ENCODE measurements at regions not wholly inside any gene's neighbourhood (a gene's known extent, or its start where the extent isn't known, plus 50 kb on each side); places are given as distances from the start of the nearest gene placed in this dataset.
"Not testable (repeated sequence)": the region's sequence is repeated elsewhere in the genome, so short reads cannot be mapped to it uniquely, and the experiment has no call there.

- H3K27me3 ChIP-seq (ENCODE audit: control insufficient read depth, insufficient read depth, low read length) = no peaks in the 10 kb centered on the region
- no peak overlapping the region for H3K4me3 ChIP-seq (ENCODE audit: insufficient read depth, low read depth, low read length)
- DNase-seq = no peak
- H3K36me3 ChIP-seq (replicated peaks; ENCODE audit: control insufficient read depth, insufficient read depth, low read length) = no peaks in the 10 kb centered on the region
Measured at GRCh38 chr20:29296256-29297230, 1960.9 kb upstream of the DEFB115 start.

DNA sequence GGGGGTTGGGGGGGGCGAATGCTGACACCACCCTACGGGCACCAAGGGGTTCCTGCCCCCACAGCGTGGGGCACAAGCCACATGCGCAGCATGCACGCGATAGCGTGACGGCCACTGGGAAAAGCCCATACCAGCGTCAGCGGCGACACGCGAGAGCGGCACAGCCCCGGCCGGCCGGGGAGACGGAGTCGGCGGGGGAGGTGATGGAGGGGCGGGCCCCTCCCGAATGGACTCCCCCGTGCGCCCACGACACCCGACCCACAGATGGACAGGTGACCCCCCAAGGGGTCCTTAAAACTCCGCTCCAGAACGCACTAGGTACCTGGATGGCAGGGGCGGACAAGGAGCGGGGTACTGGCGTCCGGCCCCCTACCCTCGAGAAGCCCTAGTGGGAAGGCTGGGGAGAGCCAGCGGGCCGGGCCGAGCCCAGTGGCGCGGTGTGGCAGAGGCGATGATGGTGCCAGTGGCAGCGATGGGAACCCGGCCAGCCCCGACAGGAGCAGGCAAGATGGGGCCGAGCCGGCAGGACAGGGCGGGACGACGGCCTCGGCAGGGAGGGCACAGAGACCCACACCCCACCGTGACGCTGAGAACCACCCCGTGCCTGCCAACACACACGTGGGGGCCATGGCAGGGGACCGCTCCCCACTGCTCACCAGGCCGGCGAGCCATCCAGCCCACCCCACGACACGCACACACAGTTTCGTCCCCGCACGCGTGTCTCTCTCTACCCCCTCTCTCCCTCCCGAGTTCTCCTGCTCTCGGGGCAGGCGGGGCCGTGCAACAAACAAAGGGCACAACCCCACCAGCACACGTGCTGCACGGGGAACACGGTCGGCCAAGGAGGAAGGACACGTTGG lies 1959.8 kb upstream of the DEFB115 start:
- peak; percentile 34 for DNase-seq
- Histone ChIP-seq H3K27me3 (ENCODE audit: control insufficient read depth, insufficient read depth, low read length) (no peaks in the 10 kb centered on the region), H3K36me3 (replicated peaks; ENCODE audit: control insufficient read depth, insufficient read depth, low read length) (no peaks in the 10 kb centered on the region), H3K4me3 (ENCODE audit: insufficient read depth, low read depth, low read length) (no peak overlapping the region)

DNA sequence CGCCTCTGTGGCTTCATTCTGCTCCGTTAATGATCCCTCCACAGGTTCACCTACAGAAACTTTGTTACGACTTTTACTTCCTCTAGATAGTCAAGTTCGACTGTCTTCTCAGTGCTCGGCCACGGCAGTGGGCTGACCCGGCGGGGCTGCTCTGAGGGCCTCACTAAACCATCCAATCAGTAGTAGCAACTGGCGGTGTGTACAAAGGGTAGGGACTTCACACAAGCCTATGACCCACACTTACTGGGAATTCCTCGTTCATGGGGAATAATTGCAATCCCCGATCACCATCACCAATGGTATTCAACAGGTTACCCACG lies 1959.2 kb upstream of the DEFB115 start:
- H3K36me3 ChIP-seq (replicated peaks; ENCODE audit: control insufficient read depth, insufficient read depth, low read length) = no peaks in the 10 kb centered on the region
- no peak for DNase-seq
- H3K27me3 ChIP-seq (ENCODE audit: control insufficient read depth, insufficient read depth, low read length) = no peaks in the 10 kb centered on the region
- no peak overlapping the region for H3K4me3 ChIP-seq (ENCODE audit: insufficient read depth, low read depth, low read length)

DNA sequence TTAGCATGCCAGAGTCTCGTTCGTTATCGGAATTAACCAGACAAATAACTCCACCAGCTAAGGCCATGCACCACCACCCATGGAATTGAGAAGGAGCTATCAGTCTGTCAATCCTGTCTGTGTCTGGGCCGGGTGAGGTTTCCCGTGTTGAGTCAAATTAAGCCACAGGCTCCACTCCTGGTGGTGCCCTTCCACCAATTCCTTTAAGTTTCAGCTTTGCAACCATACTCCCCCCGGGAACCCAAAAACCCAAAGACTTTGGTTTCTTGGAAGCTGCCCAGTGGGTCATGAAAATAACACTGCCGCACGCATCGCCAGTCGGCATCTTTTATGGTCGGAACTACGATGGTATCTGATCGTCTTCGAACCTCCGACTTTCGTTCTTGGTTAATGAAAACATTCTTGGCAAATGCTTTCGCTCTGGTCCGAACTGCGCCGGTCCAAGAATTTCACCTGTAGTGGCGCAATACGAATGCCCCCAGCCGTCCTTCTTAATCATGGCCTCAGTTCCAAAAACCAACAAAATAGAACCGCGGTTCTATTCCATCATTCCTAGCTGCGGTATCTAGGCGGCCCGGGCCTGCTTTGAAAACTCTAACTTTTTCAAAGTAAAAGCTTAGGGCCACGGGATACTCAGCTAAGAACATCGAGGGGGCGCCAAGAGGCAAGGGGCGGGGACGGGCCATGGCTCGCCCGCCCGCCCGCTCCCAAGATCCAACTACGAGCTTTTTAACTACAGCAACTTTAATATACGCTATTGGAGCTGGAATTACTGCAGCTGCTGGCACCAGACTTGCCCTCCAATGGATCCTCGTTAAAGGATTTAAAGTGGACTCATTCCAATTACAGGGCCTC lies 1958.5 kb upstream of the DEFB115 start:
- DNase-seq = no peak
- H3K27me3 ChIP-seq (ENCODE audit: control insufficient read depth, insufficient read depth, low read length) = no peaks in the 10 kb centered on the region
- H3K36me3 ChIP-seq (replicated peaks; ENCODE audit: control insufficient read depth, insufficient read depth, low read length) = no peaks in the 10 kb centered on the region
- no peak overlapping the region for H3K4me3 ChIP-seq (ENCODE audit: insufficient read depth, low read depth, low read length)

- H3K27me3 ChIP-seq (ENCODE audit: control insufficient read depth, insufficient read depth, low read length) = no peaks in the 10 kb centered on the region
- DNase-seq = peak; percentile 52
- no peak overlapping the region for H3K4me3 ChIP-seq (ENCODE audit: insufficient read depth, low read depth, low read length)
- H3K36me3 ChIP-seq (replicated peaks; ENCODE audit: control insufficient read depth, insufficient read depth, low read length) = no peaks in the 10 kb centered on the region
Measured at GRCh38 chr20:29299811-29300578, 1957.5 kb upstream of the DEFB115 start.

DNA sequence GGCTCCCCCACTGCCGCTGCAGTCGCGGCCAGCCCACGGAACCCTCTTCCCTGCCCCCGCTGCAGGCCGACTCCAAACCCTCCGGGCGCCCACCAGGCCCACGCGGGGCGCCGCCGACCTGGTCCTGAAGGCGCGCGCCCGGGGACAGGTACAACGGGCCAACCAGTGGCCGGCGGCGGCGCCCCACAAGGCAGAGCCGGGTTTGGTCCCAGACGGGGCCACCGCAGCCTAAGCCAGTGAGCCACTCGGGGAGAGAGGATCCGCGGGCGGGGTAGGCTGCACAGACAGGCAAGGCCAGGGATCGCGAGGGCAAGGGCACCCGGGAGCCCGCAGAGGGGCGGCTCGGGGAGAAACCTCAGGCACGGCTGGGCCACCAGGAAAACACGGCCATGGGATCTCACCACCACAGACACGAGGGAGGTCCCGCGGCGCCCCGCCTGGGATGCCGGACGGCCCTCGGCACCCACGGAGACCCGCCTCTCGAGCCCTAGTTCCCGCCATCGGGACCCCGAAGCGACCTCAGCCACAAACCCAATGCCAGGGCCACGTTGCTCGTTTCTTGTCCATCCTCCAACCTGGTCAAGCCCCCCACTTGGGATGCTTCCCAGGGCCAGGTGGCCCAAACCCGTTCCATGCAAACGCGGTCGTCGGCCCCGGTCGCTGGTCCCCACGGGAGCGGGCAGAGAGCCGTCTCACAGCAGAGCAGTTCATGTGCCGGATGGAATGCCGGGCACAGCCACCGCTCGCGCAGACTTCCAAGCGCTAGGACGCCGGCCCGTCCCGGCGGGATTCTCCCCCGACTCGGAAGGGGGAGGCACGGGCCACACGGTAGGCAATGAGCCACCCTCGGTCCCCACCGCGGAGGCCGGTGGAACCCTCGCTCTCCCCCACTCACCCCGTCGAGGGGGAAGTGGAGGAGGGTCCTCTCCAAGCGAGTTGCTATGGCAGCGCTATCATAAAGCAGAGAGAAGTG lies 1956.6 kb upstream of the DEFB115 start:
- no peak for DNase-seq
- H3K4me3 ChIP-seq (ENCODE audit: insufficient read depth, low read depth, low read length) = no peak overlapping the region
- H3K36me3 ChIP-seq (replicated peaks; ENCODE audit: control insufficient read depth, insufficient read depth, low read length) = no peaks in the 10 kb centered on the region
- no peaks in the 10 kb centered on the region for H3K27me3 ChIP-seq (ENCODE audit: control insufficient read depth, insufficient read depth, low read length)

GRCh38 chr20:29301624-29302259 lies 1955.7 kb upstream of the DEFB115 start:
- no peaks in the 10 kb centered on the region for H3K27me3 ChIP-seq (ENCODE audit: control insufficient read depth, insufficient read depth, low read length)

DNA sequence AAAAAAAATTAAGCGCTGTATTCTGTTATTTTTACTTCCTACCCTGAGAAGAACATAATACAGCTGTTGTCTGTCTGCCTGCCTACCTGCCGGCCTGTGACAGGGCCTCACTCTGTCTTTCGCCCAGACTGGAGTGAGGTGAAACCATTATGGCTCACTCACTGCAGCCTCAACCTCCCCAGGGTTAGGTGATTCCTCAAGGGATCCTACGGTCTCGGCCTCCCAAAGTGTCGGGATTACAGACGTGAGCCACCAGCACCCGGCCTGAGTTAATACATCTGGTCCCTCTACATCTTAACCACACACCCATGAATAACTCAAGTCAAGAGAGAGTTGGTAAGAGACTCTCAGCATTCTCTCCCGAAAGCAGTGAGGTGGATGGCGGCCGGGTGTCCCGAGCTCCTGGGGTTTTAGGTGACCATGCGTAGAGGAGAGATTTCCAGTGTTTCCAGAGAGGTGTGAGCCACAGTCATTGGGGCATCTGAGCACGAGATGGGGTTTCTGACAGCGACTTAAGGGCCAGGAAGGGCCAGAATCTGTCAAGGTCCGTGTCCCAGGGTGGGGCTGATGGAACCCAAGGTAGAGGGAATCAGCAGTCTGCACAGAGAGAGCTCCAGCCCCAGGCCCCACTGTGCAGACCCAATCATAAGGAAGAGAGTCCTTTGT lies 1954.4 kb upstream of the DEFB115 start:
- DNase-seq = no peak
- Histone ChIP-seq H3K27me3 (ENCODE audit: control insufficient read depth, insufficient read depth, low read length) (no peaks in the 10 kb centered on the region), H3K36me3 (replicated peaks; ENCODE audit: control insufficient read depth, insufficient read depth, low read length) (no peaks in the 10 kb centered on the region), H3K4me3 (ENCODE audit: insufficient read depth, low read depth, low read length) (no peak overlapping the region)

More at GRCh38 chr20:29301624-29302259, 1955.7 kb upstream of the DEFB115 start:
- Histone ChIP-seq H3K4me3 (ENCODE audit: insufficient read depth, low read depth, low read length) (no peak overlapping the region), H3K36me3 (replicated peaks; ENCODE audit: control insufficient read depth, insufficient read depth, low read length) (no peaks in the 10 kb centered on the region)
- peak; percentile 30 for DNase-seq

DNA sequence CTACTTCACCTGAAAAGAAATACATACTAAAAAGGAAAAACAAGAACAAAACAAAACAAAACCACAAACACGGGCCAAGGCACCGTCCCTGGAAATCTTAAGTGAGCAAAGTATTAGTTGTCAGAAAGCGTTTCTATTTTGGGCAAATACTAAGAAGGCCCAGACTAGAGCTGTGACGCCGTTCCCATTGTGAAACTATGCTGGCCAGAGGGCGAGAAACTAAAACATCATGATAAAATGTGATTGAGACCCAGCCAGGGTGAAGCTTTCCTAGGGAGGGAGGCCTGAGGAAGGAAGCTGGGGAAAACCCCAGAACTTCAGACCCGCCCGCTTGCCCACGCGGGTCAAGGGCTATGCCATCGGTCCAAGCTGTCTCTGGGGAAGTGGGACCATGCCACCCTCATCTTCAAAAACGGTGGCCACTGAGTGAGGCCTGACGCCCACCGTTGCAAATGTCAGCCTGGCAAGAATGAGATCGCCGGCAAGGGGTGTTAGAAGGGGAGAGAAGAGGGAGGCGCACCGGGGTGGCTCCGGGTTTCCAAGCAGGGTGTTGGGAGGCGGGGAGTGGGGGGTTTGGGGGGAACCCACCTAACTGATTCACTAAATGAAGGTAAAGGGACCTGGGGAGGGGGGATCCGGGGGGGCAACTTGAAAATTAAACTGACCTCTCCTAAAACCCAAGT lies 1950.9 kb upstream of the DEFB115 start:
- no peaks in the 10 kb centered on the region for H3K36me3 ChIP-seq (replicated peaks; ENCODE audit: control insufficient read depth, insufficient read depth, low read length)
- no peaks in the 10 kb centered on the region for H3K27me3 ChIP-seq (ENCODE audit: control insufficient read depth, insufficient read depth, low read length)
- DNase-seq = no peak
- no peak overlapping the region for H3K4me3 ChIP-seq (ENCODE audit: insufficient read depth, low read depth, low read length)

- not testable (repeated sequence) for H3K4me3 ChIP-seq (ENCODE audit: insufficient read depth, low read depth, low read length); DNase-seq; H3K36me3 ChIP-seq (replicated peaks; ENCODE audit: control insufficient read depth, insufficient read depth, low read length)
Measured at GRCh38 chr20:29307484-29307883, 1950.0 kb upstream of the DEFB115 start.

DNA sequence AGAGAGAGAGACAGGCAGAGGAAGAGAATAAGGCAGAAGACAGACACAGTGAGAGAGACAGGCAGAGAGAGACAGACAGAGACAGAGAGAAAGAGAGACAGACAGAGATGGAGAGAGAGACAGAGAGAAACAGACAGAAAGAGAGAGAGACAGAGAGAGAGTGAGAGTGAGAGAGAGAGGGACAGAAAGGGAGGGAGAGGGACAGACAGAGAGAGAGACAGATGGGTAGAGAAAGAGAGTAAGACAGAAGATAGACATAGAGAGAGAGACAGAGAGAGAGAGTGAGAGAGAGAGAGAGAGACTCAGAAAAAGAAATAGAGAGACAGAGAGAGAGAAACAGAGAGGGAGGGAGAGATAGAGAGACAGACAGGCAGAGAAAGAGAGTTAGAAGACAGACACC lies 1948.5 kb upstream of the DEFB115 start:
- DNase-seq; H3K36me3 ChIP-seq (replicated peaks; ENCODE audit: control insufficient read depth, insufficient read depth, low read length); H3K27me3 ChIP-seq (ENCODE audit: control insufficient read depth, insufficient read depth, low read length); H3K4me3 ChIP-seq (ENCODE audit: insufficient read depth, low read depth, low read length): not testable (repeated sequence)

More at GRCh38 chr20:29307484-29307883, 1950.0 kb upstream of the DEFB115 start:
- not testable (repeated sequence) for H3K27me3 ChIP-seq (ENCODE audit: control insufficient read depth, insufficient read depth, low read length)

DNA sequence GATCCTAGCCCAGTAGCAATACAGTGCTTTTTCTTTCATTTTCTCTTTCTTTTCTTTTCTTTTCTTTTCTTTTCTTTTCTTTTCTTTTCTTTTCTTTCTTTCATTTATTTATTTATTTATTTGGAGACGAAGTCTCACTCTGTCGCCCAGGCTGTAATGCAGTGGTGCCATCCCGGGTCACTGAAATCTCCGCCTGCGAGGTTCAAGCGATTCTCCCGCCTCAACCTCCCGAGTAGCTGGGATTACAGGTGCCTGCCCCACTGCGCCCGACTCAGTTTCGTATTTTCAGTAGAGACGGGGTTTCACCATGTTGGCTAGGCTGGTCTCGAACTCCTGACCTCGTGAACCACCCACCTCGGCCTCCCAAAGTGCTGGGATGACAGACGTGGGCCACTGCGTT lies 1948.0 kb upstream of the DEFB115 start:
- H3K27me3 ChIP-seq (ENCODE audit: control insufficient read depth, insufficient read depth, low read length); DNase-seq; H3K4me3 ChIP-seq (ENCODE audit: insufficient read depth, low read depth, low read length); H3K36me3 ChIP-seq (replicated peaks; ENCODE audit: control insufficient read depth, insufficient read depth, low read length): not testable (repeated sequence)

All from H7 (cell line).